MV-4-11 (cell line): ENCODE measurements at regions not wholly inside any gene's neighbourhood (a gene's known extent, or its start where the extent isn't known, plus 50 kb on each side); places are given as distances from the start of the nearest gene placed in this dataset.
A peak's percentile ranks its signal among the peaks of the same experiment; 100 is the strongest.
"Not testable (repeated sequence)": the region's sequence is repeated elsewhere in the genome, so short reads cannot be mapped to it uniquely, and the experiment has no call there.

ENCODE experiments used
- DNase-seq: peaks from one replicate; lab custom pipeline; 2025; lab: John Stamatoyannopoulos, UW

DNA sequence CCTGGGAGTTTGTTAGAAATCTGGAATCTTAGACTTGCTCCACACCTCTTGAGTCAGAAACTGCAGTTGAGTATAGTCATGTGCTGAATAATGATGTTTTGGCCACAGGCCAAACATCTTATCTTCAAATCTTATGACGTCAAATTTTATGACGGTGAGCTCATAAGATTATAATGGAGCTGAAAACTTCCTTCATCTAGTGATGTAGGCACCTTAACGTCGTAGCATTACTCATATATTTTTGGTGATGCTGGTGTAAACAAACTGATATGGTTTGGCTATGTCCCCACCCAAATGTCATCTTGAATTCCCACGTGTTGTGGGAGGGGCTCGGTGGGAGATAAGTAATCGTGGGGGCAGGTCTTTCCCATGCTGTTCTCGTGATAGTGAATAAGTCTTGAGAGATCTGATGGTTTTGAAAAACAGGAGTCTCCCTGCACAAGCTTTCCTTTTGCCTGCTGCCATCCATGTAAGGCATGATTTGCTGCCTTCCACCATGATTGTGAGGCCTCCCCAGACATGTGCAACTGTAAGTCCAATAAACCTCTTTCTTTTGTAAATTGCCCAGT lies 268.0 kb upstream of the PROK2 start:
- DNase-seq, result no peak

DNA sequence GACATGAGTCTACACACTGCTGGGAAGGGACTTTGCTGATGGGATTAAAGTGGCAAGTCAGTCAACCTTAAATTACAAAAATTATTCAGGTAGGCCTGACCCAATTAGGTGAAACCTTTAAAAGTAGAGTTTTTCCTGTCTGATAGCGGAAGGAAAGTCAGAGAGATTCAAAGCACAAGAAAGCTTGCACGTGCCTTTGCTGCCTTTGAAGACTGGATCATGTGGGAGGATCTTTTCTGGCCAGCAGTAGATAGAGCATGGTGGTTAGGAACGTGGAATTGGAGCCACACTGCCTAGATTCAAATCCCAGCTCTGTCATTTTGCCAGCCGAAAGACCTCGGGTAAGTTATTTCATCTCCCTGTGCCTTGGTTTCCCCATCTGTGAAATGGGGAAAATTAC lies 265.8 kb upstream of the PROK2 start:
- no peak for DNase-seq

DNA sequence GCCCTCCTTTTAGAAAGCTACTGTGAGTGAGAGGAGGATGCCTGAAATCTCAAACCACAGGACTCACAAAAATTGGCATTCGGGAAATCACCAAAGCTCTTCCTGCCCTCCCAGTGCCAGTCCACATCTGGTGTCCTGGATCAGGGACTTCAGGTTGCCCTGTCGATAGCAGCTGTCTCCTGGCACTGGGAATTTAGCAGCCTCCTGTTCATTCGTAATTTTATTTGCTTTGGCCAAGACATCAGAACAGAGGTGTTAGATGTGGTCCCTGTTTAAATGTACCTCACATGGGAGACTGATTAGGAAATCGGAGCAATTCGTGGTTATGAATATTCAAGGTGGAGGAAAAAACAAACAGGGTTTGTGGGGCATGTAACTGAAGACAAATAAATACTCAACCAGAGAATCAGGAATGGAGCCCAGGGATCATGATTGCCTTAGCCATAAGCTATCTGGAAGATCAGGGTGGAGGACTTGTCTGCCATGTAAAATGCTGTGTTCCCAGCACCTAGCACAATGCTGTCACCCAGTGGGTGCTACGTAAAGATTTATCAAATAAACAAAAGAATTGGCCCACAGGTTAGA lies 265.2 kb upstream of the PROK2 start:
- DNase-seq, result no peak

DNA sequence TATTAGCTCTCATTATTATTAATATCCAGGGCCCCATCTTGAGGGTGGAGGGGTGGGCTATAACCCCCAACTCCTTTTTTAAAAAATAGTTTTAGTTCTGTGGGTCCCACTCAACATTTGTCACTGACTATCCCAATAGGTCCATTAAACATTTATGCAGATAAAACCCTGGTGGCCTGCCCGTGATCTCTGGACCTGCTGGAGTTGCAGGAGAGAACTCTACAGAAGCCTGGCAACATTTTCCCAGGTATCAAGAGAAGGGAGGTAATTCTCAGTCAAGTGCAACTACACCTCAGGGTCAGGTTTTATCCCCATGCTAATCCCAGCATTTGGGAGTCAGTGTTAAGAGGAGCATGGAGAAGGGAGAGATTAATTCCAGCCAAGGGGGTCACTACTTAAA lies 264.4 kb upstream of the PROK2 start:
- DNase-seq, result no peak

DNA sequence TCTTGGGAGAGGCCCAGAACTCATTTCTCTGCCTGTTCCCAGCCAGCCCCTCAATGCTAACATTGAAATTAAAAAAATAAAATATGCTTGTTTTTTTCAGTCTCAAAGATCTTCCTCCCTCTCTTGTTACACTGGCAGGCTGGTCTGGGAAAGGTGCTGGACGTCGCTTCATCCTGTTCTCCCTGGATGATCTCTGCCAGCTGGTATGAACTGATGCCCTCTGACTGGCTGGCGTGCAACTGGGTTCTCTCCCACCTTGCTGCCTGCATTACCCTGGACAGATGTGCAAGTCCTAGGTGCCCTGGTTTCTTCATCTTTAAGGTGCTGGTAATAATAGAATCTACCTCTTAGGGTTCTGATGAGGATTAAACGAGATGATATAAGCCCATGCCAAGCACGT lies 263.9 kb upstream of the PROK2 start:
- no peak for DNase-seq

DNA sequence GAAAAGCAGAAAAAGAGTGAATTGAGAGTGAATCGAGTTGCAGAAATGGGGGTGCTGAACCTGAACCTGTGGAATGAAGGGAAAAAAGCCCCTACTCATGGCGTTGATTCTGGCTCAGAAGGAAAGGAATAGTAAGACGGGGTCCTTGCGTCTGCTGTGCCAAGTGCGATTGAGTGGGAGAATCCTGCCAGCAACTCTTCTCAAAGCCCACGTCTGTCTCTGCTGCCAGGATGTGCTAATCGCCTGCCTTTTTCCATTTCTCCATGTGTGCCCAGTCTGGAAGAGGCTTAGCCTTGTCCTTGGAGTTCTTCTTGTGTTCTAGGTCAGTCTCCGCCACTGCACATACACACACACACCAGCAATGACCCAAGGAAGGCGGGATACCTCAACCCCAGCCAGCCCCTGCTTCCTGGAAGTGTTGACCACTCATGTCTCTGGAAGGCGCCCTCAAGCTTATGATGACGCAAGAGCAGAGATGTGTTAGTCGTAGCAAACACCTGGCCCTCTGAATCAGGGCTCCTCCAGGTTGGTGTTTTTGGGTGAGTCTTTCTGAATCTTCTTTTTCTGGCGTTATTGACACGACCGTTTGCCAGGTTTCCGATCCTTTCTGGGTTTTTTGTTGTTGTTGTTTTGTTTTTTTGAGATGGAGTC lies 262.4 kb upstream of the PROK2 start:
- DNase-seq, result peak; percentile 32

DNA sequence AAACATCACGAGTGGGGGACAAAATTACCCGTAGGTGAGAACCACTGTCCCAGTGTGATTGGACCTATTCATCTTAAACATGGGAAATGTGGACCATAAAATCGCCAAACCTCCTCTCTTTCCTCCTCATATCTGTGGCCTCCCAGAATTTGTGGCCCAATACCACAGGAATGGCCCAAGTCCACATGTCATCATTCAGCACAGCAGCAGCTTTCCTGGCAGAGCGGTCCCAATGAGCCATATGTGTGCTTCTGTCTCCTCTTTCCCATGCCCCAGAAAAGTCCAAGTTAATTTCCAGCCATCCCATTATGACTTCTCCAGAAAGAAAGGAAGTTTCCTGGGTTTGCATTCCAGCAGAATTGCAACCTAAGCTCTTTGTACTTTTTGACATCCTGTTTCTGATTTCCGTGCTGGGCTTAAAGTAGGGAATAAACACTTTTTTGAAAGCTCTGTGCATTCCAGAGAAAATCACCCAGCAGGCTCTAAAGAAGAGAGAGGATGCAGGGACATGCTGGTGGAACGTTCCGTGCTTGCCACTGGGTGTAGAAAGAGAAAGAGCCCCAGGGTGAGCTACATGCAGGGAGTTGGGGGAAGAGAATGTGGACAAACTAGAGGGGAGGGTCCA lies 259.4 kb upstream of the PROK2 start:
- DNase-seq, result no peak

DNA sequence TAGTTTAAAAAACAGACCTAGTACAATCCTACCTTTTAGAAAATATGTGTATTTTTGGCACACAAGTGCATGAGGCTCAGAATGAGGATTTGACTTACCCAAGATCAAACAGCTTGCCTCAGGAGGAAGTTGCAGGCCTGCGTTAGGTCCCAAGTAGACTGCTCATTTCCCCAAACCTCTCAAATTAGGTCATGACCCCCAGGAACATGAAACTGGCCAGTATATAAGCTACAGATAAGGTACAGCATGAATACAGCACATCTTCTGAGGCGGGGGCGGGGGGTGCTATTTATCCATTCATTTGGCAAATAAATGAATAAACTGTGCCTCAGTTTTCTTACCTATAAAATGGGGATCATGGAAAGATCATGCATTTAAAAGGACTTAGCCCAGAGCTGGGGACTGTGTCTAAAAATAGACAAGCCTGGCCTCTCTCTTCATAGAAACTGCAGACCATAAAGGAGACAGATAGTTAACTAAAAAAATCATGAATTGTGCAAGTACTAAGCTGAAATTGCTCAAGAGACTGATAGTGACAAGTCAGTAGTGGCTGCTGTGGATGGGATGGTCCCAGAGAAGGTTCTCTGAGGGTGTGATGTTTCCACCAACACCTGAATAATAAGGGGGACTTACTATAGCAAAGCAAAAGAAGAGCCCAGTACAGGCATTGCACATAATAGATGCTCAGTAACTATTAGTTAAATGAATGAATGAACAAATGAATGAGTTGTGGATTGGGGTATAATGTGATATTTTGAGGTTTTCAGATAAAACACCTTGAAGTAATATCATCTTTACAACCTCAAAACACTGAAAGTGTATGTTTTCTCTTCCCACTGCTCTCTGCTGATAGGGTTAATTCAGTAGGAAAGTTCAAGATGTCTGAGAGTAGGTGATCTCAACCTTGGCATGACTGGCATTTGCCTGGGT lies 258.5 kb upstream of the PROK2 start:
- peak; percentile 96 for DNase-seq

DNA sequence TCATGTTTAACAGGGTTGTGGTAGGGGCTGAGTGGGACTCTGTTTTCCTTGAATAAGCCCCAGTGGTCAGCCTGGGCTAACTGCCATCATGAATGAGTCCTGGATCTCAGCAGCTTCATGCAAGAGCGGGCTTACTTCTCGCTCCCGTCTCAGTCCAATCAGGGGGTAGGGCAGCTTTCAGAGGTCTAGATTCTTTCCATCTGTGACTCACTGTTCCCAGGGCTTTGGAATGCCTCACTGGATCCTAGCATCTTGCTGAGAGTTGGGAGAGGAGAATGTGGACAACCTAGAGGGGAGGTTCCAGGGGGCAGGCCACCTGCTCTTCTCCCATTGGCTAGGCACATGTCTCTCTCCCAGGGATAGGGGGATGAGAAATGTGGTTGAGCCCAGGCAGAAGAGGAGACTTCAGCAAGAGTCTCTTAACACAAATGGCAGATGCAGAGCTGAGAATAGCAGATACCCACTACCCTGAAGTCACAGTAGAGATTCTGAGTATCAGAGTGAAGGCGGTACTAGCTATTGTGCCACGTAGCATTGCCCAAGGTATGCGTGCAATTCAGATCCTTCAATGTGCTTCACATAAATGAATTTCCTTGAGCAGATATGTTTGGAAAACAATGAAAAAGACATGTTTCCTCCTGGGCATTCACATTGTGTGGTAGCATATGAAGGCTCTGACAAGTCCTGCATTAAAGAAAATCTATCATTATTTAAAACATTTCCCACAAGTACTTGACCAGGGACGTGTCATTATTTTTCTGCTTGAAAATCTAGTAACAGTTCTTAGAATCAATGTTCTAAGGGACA lies 257.7 kb upstream of the PROK2 start:
- DNase-seq, result peak; percentile 32

DNA sequence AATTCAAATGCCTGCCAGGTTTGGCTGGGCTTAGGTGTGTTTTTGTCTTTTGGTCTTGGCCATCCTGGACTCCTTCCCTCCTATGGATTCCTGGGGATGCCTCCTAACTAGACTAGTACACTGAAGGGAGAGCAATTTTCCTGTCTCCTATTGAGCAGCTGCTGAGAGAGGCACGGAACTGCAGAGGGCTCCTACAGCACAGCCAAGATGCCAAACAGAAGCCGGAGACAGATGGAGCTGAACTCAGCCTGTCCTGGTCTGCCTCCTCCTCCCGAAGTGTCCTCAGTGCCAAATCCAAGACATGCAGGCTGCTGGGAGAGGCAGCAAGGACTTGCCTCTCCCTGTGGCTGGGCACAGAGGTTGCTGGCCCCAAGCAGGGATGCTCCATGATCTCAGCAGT lies 256.6 kb upstream of the PROK2 start:
- DNase-seq, result no peak

DNA sequence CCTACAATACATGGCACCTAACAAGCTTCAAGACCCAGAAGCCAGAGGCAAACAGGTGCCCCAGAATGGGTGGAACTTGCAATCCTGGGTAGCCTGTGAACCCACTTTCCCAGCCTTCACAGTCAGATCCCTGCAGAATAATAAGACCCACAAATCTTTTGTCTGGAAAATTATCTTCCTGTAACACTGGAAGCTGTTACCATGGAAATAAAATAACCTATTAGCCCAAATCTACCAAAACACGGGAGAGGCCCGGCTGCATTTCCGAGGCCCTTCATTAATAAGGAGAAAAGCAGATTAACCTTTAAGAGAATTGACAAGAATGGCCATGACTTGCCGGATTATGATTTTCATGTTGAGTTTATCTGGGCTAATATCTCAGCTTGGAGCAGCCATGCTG lies 256.1 kb upstream of the PROK2 start:
- no peak for DNase-seq

DNA sequence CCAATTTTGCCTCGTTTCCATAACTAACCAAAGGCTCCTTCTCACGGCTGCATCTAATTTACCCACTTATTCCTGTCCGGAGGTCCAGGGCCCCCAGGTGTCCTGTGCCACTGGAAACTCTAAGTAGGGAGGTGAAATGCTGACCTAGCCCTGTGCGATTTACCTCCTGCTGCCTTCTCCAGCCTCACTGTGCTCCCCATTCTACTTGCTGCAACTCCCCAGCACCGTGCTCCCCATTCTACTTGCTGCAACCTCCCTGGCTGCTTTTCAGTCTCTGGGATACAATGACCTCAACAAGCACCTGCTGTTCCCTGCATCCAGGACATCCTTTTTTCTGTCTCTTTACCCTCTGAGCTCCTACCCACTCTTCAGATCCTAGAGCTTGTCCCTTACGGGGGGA lies 254.7 kb upstream of the PROK2 start:
- no peak for DNase-seq

DNA sequence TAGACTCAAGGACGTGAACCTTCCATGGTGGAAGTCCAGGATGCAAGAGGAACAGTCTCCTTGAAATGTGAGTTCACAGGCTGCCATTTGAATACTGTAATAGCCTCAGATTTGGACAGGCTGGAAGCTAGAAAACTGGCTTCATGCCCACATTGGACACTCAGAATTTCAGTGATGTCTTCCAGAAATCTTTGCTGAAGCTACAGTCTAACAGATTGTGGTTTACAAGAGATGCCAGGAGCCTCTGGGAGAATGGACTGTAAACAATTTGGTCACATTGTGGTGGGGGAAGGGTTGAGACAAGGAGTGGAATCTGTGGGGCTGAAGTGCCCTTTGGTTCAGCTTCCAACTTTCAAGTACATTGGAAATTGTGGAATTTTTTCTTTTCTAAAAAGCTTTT lies 252.0 kb upstream of the PROK2 start:
- DNase-seq, result no peak

DNA sequence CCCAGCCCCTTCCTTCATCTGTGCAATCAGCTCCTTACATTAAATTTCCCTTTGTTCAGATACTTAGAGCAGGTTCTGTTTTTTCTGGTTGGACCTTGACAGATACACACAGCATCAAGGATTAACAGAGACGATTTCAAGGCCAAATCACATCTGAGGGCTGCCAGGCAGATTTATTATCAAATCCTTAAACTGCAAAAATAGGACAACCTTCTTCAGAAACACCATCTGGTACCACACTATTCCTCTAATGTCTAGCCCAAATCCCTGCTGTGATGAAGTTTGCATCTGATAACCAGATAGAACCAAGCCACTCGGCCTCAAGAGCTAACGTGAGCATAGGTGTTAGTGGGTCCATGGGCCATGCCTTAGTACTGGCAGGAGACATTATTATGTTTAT lies 250.7 kb upstream of the PROK2 start:
- no peak for DNase-seq

DNA sequence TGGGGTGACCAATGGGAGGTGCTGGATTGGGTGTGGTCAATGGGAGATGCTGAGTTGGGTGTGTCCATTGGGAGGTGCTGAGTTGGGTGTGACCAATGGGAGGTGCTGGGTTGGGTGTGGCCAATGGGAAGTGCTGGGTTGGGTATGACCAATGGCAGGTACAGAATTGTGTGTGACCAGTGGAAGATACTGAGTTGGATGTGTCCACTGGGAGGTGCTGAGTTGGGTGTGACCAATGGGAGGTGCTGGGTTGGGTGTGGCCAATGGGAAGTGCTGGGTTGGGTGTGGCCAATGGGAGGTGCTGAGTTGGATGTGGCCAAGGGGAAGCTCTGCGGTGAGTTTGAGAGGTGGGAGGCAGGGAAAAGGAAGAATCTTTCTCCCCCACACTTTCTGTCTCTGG lies 250.0 kb upstream of the PROK2 start:
- DNase-seq, result no peak

DNA sequence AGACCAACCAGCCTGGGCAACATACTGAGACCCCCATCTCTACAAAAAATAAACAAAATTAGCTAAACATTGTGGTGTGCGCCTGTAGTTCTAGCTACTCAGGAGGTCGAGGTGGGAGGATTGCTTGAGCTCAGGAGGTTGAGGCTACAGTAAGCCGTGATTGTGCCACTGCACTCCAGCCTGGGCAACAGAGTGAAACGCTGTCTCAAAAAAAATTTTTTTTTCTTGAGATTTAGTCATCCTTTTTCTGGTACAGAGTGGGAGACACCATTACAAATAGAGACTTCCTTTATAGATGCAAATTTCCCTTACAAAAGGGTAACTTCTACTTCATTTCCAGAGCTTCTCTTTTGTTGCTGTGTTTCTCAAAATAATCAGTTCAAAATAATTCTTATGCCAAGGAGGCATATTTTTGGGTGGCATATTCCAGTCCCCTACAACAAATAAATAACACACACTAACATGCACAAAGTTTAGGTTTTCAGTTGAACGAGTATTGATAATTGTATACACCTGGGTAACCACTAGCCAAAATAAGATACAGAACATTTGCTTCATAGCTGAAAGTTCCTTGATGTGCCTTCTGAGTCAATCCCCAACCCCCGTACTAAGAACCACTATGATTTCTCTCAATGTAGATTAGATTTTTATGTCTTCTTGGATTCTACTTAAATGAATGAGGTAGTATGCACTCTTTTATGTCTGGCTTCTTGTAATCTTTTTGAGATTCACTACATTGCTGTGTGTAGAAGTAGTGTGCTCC lies 248.9 kb upstream of the PROK2 start:
- DNase-seq, result no peak

DNA sequence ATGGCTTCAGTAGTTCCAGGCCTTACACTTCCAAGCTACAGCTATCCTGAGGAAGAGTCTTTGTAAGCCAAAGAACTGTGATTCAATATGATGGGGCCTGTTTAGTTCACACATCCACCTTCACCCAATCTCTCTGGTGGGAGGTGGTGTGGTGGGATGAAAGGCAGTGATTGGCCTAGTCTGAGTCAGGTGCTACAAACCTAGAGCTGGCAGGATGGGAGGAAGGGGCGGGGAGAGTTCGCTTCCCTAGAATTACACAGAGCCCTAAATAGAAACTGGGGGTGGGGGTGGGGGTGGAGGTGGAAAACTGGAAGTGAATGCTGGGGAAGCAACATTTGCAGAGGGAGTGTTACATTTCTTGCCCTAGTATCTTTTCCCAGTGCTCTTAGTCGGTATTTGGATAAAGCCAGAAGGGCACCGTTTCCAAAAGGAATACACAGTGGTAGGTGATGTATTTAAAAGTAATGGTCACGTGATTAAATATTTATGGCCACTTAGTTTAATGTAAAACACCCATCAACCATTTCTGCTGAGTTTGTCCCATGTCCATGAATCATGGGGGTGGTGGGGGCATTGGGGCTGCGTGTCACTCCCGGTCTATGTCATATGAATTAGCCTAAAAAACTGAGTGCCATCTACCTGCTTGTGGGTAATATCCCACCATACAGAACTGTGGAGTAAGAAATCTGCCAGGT lies 247.6 kb upstream of the PROK2 start:
- peak; percentile 4 for DNase-seq

DNA sequence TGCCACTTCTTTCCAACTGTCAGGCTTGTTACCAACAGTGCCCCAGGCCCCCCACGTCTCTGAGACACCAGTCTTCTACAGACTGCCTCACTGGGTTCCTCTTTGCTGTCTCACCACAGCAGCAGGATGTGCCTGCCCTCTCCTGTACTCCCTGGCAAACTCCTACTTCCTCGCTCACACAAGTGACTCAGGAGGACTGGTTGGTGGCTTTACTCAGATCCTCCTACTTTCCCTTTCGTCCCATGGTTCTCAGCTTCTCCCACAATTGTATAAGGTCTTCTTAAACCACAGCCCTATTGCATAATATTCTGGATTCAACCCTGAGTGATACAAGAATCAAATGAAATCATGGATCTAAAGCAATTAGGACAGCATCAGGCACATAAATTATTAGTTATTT lies 246.6 kb upstream of the PROK2 start:
- peak; percentile 97 for DNase-seq

DNA sequence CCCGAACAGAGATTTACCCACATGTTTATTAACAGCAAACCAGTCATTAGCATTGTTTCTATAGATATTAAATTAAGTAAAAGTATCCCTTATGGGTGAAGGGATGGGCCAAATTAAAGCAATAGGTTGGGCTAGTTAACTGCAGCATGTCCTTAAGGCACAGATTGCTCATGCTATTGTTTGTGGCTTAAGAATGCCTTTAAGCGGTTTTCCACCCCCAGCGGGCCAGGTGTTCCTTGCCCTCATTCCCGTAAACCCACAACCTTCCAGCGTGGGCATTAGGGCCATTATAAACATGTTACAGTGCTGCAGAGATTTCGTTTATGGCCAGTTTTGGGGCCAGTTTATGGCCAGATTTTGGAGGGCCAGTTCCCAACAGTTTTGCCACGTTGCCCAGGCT lies 245.3 kb upstream of the PROK2 start:
- not testable (repeated sequence) for DNase-seq

DNA sequence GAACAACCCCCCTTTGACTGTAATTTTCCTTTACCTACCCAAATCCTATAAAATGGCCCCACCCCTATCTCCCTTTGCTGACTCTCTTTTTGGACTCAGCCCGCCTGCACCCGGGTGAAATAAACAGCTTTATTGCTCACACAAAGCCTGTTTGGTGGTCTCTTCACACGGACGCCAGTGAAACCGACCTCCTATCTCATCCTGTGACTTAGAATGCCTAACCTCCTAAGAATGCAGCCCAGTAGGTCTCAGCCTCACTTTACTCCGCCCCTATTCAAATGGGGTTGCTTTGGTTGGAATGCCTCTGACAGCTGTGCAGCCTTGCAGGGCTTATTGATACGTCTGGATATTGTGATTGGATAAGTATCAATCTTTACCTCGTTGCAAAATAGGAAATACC lies 243.8 kb upstream of the PROK2 start:
- not testable (repeated sequence) for DNase-seq
